Endodermal cell (in vitro differentiated cells): ENCODE measurements at regions not wholly inside any gene's neighbourhood (a gene's known extent, or its start where the extent isn't known, plus 50 kb on each side); places are given as distances from the start of the nearest gene placed in this dataset.

ENCODE experiments used
- DNase-seq: peaks from one replicate; pipeline ENCODE4 v3.0.0-alpha.2; 2017
- H3K27ac ChIP-seq: 2 replicates; pipeline ENCODE4 v1.5.1; 2013; ENCODE audit warnings: mild to moderate bottlenecking, low read depth, low read length, moderate library complexity
- H3K27me3 ChIP-seq: 2 replicates; pipeline ENCODE4 v1.6.1; 2013; ENCODE audit warnings: mild to moderate bottlenecking, low read length, moderate library complexity; ENCODE audit not compliant: insufficient read depth, control insufficient read depth, poor library complexity, severe bottlenecking
- H3K36me3 ChIP-seq: 2 replicates; pipeline ENCODE4 v1.7.0; 2013; ENCODE audit warnings: mild to moderate bottlenecking, low read length, moderate library complexity; ENCODE audit not compliant: control insufficient read depth, insufficient read depth
- H3K4me1 ChIP-seq: one replicate; pipeline ENCODE4 v1.7.0; 2013; ENCODE audit warnings: low read length; ENCODE audit not compliant: control insufficient read depth, insufficient read depth
- H3K4me3 ChIP-seq: 2 replicates; pipeline ENCODE4 v1.5.1; 2013; ENCODE audit warnings: mild to moderate bottlenecking, low read length, moderate library complexity
- H3K9ac ChIP-seq: 2 replicates; pipeline ENCODE4 v1.6.1; 2013; ENCODE audit warnings: mild to moderate bottlenecking, low read length, moderate library complexity; ENCODE audit not compliant: poor library complexity, severe bottlenecking; ENCODE audit errors: extremely low read depth
- H3K9me3 ChIP-seq: 2 replicates; pipeline ENCODE4 v1.6.1; 2013; ENCODE audit warnings: mild to moderate bottlenecking, low read length, moderate library complexity; ENCODE audit not compliant: control insufficient read depth
- H3K27ac Mint-ChIP-seq: 2 replicates; pipeline ENCODE4 v1.8.0; 2020; ENCODE audit warnings: mixed read lengths
- H3K27me3 Mint-ChIP-seq: 2 replicates; pipeline ENCODE4 v1.8.0; 2021; ENCODE audit warnings: mild to moderate bottlenecking, mixed read lengths; ENCODE audit not compliant: insufficient read depth
- H3K36me3 Mint-ChIP-seq: 2 replicates; pipeline ENCODE4 v1.8.0; 2020; ENCODE audit warnings: low read depth, mixed read lengths
- H3K4me1 Mint-ChIP-seq: 2 replicates; pipeline ENCODE4 v1.8.0; 2020; ENCODE audit warnings: mixed read lengths
- H3K4me3 Mint-ChIP-seq: 2 replicates; pipeline ENCODE4 v1.8.0; 2020; ENCODE audit warnings: mild to moderate bottlenecking, moderate library complexity, mixed read lengths
- H3K9me3 Mint-ChIP-seq: 2 replicates; pipeline ENCODE4 v1.8.0; 2020; ENCODE audit warnings: mild to moderate bottlenecking, mixed read lengths
- WGBS, 2 experiments: methylation state at CpG; one replicate each; pipeline versions ENCODE4 v1.1.5 to v1.1.7; 2013; ENCODE audit warnings: missing lambda C conversion rate in 2 of 2, mixed read lengths in 1 of 2; ENCODE audit not compliant: insufficient coverage in 1 of 2, insufficient read length in 1 of 2; 5-methylcytosine and 5-hydroxymethylcytosine counted together
- TF ChIP-seq, protein P1 (sequence below): fragments of 200-600 bp; sonication (generic); conservative IDR thresholded peaks from 2 replicates; pipeline ENCODE4 v1.5.0; 2021; ENCODE audit warnings: antibody characterized with exemption, mild to moderate bottlenecking

- TF ChIP-seq, protein P1, sequence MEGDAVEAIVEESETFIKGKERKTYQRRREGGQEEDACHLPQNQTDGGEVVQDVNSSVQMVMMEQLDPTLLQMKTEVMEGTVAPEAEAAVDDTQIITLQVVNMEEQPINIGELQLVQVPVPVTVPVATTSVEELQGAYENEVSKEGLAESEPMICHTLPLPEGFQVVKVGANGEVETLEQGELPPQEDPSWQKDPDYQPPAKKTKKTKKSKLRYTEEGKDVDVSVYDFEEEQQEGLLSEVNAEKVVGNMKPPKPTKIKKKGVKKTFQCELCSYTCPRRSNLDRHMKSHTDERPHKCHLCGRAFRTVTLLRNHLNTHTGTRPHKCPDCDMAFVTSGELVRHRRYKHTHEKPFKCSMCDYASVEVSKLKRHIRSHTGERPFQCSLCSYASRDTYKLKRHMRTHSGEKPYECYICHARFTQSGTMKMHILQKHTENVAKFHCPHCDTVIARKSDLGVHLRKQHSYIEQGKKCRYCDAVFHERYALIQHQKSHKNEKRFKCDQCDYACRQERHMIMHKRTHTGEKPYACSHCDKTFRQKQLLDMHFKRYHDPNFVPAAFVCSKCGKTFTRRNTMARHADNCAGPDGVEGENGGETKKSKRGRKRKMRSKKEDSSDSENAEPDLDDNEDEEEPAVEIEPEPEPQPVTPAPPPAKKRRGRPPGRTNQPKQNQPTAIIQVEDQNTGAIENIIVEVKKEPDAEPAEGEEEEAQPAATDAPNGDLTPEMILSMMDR: no peak
- WGBS, 2 experiments: 90 to 95% methylated on average over 3 to 5 of the region's 5 CpGs
- Mint-ChIP-seq H3K4me3 (no peak overlapping the region), H3K4me1 (peaks cover 25% of the 10 kb centered on the region), H3K9me3 (peaks cover 10% of the 10 kb centered on the region), H3K36me3 (peaks cover 3% of the 10 kb centered on the region), H3K27ac (no peak overlapping the region), H3K27me3 (peaks cover 70% of the 10 kb centered on the region)
- peaks cover 50% of the 10 kb centered on the region for H3K27me3 ChIP-seq
- DNase-seq: no peak
- peaks cover 15% of the 10 kb centered on the region for H3K4me1 ChIP-seq
- peaks cover 10% of the 10 kb centered on the region for H3K9me3 ChIP-seq
- H3K36me3 ChIP-seq: no peaks in the 10 kb centered on the region
- H3K9ac ChIP-seq: no peak overlapping the region
- H3K27ac ChIP-seq: no peak overlapping the region
- no peak overlapping the region for H3K4me3 ChIP-seq
Observed at GRCh38 chr2:172376505-172377125, 50.8 kb upstream of the ITGA6 start.

DNA sequence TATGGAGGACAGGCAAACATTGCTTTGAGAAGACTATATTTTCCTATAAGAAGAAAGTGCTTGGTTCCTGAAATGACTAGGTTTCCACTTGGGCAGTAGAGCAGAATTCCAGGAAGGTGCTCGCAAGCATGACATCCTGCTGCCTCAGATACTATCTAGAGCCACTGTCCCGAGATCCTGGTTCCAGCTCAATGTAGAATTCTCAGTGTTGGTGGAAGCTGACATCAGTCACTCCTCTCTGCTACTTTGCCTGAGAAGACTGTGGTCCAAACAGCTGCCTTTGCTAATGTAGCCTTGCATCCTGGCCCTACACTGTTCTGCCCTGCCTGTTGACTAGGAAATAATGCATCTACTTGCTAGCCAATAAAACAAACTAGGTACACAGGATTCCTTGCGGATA, 50.0 kb upstream of the ITGA6 start:
- Mint-ChIP-seq H3K9me3 (peaks cover 10% of the 10 kb centered on the region), H3K4me3 (no peak overlapping the region), H3K27me3 (peaks cover 74% of the 10 kb centered on the region), H3K36me3 (peaks cover 3% of the 10 kb centered on the region), H3K27ac (no peak overlapping the region), H3K4me1 (peaks cover 28% of the 10 kb centered on the region)
- TF ChIP-seq, protein P1: no peak
- Histone ChIP-seq H3K27me3 (peaks cover 50% of the 10 kb centered on the region), H3K4me1 (peaks cover 15% of the 10 kb centered on the region), H3K27ac (no peak overlapping the region), H3K9ac (no peak overlapping the region), H3K9me3 (peaks cover 10% of the 10 kb centered on the region), H3K36me3 (no peaks in the 10 kb centered on the region), H3K4me3 (no peak overlapping the region)
- no peak for DNase-seq
- 93 to 96% methylated on average over 3 of the region's 3 CpGs for WGBS, 2 experiments
